HG03045 (cell line): ENCODE measurements at regions not wholly inside any gene's neighbourhood (a gene's known extent, or its start where the extent isn't known, plus 50 kb on each side); places are given as distances from the start of the nearest gene placed in this dataset.

Source experiments
- ATAC-seq: cut with Tn5 transposase; IDR thresholded peaks from one replicate; pipeline ENCODE4 v1.9.1; 2021; ENCODE audit warnings: mild to moderate bottlenecking, moderate library complexity; ENCODE audit not compliant: unreplicated experiment

DNA sequence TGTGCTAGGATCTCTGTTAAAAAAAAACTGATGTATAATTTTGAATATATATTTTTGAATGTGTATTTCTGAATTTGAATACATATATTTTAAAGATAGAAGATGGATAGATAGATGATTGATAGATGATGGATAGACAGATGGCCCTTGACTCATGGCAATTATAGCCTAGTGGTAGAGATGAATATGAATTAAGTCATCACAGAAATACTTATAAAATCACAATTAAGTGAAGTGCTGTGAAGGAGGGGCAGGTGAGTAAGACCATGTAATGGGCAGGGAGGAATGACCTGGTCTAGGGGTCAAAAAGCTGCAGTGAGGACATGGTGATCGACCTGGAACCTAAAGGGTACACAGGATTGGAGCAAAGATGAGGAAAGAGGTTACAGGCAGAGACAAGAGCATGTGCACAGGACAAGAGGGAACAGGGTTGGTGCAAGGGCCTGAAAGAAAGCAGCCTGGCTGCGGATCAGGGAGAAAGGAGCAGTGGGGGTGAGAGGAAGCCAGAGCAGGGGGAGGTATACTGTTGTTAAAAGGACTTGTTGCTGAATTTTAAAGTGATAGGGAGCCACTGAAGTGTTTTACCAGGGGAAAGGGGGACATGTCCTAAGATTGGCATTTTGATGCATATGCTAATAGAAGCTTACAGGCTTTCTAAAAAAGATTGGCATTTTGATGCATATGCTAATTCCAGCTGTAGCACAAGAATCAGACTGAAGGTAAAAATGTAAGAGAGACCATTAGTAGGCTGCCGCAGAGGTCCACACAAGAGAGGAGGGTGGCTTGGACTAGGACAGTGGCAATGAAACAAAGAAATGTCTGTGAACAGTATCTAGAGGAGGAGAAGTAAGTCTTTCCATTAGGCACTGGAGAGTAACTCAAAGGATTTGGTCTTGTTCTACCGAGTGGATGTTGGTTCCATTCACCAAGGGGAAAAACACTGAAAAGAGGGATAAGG lies 527.8 kb downstream of the AGTPBP1 start:
- ATAC-seq: no peak

DNA sequence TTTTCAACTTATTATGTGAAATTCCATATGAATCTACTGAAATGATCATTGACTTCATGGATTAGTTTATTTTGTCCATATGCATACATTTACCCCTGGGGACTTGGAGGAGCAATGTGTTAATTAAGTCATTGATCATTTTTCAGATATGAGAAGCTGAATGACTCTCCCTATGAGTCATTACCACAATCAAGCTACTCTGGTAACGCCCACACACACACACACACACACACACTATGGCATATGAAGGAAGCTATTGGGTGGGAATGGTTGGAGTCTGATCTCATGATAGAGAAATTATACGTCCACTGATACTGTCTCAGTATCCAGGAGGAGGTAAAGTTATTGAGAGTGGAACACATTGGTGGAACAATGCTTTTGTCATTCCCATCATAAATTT lies 528.9 kb downstream of the AGTPBP1 start:
- ATAC-seq: no peak

DNA sequence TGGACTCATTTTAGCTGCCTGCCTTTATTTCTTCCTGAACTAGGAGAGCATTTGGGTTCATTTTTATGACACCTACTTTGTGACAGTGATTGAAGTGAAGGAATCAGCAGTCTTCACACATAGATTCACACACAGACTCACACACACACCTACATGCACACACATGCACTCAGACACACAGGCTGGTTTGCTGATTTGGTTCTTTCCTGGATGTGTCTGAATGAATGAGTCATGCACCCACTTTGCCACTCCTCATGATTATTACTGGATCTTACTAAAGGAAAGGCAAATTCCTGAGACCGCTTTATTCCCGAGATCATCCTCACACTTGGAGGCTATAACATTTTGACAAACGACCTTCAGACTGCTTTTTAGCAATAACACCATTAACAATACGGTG lies 529.5 kb downstream of the AGTPBP1 start:
- ATAC-seq: no peak

DNA sequence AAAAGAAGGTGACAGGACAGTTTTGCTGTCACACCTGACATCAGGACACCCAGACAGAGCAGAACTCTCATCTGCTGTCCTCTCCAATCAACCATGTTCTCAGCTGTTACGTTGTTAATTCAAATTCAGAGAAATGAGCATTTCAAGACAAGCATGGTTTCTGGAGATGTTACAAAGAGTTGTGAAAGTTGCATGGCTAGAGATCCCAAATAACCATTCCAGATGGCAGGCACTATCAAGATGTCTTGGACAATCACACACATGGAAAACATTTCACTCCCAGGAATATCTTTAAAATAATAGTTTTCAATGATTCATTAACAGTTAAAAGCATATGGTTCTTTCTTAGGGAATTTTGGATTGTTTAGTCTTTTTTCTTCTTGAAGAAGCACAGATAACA lies 533.1 kb downstream of the AGTPBP1 start:
- ATAC-seq: no peak

DNA sequence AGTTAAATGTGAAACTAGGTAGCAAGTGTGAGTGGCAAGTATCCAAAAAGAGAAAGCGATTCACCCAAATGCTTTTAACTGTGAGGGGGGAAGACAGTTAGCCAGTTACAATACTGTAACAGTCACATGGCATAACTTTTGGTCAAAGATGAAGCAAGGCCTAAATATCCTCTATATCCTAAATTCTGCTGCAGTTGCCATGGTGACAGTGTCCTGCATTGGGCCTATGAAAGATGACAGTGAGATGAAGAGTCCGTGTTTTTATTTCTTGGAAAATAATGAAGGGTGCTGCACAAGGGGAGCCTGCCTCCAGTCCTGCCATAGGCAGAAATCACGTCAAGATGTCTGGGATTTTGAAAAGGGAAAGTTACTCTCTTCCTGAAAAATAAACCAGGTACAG lies 534.6 kb downstream of the NTRK2 start:
- ATAC-seq: no peak

DNA sequence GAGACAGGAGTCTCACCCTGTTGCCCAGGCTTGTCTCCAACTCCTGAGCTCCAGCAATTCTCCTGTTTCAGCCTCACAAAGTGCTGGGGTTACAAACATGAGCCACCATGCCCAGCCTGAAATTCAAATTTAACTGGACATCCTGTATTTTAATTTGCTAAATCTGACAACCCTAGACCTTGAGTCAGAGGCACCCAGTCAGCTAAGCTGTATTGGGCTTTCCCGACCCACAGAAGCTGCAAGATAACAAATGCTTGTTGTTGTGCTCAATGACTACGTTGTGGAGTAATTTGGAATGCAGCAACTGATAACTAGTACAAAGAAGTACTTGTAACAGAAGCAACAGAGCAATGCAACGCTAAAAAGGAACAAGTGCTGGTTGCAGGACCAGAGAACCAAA lies 533.1 kb downstream of the NTRK2 start:
- no peak for ATAC-seq

DNA sequence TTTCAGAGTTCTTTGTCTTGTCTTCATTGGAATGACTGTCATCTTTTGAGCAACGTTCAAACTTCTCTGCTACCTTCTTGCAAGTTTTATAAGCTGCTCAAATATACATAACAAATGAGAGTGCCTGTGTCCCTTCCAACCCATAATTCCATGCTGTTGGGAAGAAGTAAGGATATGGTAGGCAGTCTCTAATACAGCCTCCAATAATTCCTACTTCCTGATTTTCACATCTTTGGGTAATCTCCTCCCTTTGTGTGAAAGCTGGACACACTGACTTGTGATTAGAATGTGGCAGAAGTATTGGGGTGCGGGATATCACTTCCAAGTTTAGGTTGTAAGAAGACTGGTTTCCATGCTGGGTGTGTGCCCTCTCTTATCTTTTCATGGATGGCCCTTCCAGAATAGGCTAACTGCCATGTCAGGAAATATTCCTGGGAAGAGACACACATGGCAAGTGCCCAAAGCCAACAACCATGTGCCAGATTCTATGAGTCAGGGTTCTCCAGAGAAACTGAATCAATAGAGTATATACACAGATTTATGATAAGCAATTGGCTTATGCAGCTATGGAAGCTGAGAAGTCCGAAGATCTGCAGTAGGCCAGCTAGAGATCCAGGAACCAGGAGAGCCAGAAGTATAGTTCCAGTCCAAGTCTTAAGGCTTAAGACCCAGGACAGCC lies 531.3 kb downstream of the NTRK2 start:
- no peak for ATAC-seq

DNA sequence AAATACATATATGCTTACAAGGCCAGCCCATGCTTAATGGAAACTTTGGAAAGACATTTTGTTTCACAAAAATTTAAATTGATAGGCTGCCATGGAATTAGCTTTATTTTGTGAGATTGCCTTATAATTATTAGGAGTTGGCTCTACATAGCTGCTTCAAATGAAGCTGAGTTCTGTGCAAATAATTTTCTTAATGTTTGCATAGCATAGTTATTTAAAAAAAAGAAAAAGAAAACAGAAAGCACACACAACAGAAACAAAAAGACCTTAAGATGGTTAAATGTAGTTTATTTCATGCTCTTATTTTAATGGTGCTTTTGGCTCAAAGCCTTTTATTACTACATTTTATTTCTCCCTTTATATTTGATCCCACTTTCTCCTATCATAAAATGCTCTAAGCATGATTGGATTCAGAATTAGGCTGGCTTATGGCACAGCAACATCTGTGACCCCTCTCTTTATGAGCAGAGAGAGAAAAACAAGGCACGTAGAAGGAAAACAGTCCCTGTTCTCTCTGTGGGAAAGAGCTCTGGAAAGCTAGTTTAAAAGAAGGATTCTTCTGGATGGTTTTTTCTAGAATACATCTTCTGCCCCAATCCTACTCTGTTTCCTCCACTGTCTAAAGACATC lies 530.5 kb downstream of the NTRK2 start:
- no peak for ATAC-seq

DNA sequence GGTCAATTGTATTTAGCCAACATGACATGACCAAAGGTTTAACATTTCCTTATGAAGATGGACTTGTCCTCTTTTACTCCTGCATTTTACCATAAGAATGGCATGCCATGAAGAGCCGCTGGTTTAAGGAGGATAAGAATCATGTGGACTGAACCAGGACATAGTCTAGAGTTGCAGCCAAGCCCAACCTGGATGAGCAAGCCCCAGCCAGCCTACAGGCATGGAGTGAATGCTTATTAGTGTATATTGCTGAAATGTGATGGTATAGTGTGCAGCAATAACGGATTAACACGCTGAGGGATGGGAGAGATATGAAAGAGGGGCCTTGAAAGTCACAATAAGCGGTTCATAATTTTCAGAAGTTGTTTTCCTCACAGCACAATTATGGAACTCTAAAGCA lies 523.2 kb downstream of the NTRK2 start:
- ATAC-seq: no peak

DNA sequence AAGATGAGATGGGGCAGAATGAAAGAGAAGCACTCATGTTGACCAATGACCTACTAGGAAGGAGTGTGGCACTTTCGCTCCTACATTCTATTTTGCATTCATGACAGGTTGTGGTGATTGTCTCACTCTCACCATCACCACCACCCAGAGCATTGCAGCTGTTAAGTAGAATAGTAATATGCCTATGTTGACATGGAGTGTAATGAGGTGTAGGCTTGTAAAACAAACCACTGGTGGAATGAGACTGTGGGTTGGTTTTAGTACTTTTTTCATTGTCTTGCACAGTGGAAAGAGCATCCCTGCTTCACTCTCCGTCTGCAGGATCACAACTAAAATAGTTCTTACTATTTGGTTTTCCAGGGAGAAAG lies 516.7 kb downstream of the NTRK2 start:
- no peak for ATAC-seq

DNA sequence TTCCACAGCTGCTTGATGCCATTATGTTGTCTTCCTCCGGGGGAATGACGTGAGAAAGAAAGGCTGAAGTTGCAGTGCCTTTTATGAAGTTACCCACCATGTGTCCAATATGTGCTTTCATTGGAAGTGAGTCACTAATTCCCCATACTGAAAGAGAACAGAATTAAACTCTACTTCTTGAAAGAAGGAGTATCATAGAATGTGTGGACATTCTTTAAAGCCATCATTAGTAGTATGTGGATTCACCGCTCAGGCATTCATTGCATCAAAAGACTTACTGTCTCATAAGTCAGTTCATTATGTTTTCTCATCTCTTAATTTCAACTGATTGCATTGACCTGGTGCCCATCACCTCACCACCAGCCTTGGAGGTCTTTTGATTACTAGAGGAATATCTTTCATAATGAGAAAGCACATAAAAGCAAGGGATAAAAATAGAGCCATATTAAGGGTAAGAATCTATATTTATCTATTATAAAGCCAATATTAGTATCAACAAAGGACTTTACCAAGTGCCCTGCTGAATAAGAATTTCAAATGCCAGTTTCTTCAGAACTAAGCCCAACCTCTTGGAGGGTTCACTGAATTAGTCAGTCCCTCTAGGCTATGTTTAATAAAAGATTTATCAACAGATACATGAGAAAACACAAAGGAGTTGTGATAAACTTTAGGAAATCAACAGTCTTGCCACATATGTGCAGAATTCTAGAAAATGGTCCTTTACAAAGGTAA lies 516.1 kb downstream of the NTRK2 start:
- ATAC-seq: no peak

DNA sequence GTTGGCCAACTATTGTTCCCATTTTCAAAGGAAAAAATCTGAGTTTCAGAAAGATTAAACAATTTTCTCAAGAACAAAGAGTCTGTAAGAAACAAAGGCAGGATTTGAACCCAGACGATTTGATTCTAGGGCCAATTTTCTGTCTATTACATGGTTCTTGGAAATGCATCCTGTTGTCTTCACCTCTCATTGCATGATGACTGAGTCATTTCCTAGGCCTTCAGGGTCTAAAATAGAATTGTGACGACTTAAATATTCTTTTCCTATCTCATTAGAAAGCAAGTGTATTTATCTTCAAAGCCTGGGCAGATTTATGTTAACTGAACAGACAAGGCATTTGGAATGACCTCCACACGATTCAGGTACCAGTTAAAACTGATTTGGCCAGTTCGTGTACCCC lies 512.9 kb downstream of the NTRK2 start:
- ATAC-seq: no peak

DNA sequence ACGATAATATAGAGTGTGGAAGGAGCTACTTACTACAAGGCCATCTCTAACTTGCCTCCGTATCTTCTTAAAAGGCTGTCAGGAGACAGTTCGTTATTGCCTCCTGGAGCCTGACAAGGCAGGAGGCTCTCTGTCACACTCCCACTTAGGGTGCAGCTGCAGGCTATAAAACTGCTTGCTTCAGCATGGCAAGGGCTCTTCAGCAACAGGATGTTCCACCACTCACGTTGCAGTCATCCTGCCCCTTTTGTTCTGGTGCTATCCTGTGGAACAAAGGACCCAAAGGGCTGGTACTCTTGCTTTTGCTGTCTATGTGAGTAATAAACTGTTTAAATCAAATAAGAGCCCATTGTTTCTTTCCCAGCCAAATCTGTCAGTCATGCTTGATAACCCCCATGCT lies 508.9 kb downstream of the NTRK2 start:
- ATAC-seq: no peak

DNA sequence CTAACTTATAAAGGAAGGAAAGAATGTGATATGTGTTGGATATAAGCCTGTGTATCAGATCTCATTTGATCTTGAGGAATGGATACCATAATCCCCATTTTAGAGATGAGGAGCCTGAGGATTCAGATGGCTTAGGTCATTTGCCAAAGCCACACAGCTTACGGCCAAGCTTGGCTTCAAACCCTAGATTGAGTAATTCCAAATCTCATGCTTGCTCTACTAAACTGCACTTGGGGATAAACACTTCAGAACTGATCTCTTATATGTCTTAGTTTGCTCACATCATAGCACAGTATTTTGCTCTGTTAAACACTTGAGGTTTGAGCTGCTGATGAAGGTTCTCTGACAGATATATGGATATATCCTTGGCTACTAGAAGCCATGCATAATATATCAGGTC lies 504.4 kb downstream of the NTRK2 start:
- no peak for ATAC-seq

DNA sequence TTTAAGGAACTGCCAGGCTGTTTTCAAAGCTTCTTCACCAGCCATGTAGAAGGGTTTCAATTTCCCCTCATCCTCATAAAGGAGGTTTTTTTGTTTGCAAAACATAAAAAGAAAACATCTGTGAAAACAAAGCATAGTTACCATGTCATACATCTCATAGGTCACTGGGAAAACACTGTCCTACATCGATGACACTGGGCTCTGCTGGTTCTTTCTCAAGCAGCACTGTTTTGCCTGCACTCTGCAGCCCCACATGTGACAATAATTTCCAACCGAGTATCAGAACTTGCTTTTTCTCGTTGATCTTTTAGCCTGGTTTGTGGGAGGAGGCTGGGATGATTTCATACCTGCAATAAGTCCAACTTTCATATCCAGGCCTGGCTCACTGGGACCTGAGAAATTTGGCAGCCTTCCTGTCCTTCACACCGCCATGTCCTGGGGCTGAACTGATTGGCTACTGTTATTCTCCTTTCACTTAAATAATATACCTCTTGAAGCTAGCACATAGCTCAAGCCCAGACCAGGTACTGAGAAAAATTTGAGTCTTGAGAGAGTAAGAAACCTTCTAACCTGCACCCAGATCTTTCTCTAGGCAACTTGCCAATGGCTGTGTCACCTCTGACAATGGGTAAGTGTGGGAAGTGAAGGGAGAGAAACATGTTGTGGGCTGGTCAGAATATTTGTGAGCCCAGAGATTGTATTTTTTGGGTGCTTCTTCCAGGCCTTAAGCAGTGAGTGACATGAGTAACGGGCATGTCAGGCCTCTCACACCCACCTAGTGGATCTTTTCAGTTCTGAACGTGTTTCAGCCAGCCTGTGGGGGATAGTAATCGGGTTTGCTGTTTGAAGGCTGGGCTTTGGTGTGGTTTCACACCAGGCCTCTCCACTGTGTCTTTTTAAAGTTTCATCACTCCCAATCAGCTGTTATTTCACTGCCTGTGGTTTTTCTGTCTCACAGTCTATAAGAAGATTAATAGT lies 502.8 kb downstream of the NTRK2 start:
- no peak for ATAC-seq

DNA sequence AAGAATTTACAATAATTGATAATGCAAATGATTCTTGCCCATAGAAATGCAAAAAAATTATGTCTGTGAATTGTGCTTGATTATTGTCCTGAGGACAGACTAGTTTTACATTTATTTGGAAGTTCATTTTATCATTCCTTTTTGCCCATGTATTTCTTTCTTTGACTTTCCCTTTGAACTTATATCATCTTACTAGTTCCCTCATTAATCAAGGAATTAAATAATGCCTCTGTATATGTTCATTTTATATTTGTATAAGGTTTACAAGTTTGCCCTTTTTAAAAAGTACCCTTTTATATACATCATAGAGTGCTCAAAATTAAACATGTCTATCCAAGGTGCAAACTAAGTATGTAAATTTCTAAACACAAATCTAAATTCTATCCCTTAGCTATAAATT lies 501.6 kb downstream of the NTRK2 start:
- ATAC-seq: no peak

DNA sequence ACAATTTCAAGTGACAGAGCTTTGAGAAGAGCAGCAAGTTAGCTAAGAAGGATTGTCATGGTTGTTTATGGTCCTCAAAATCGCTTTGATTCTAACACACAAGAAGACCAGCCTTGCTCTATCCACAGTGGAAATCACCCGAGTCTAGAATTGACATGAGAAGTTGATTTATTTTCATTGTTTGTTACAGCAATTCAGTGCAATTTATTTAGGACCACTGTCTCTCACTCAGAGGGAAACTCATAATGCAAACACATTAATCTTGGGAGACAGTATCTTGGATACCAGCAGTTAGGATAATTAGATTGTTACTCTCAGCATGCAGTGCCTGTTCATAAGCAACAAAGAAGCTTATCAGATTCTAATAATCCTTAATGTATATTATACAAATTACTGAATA lies 498.9 kb downstream of the NTRK2 start:
- no peak for ATAC-seq

DNA sequence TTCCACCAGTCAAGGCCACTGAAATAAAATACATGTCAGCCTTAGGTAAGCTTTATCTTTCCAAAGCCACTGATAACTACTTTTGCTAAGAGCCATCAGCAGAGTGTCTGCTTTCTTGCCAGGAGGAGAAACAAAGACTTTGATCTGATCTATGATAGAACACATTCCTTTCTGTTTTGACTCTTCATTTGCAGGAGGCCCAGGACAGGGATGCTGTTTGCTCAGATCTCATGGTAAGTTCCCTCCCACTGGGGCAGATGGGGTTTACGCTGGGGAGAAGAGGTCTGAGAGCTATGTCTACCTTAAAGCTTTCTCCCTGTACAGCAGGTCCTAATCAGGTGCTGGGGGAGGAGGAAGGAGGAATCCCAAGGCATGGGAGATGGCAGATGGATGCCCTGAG lies 497.6 kb downstream of the NTRK2 start:
- ATAC-seq: no peak

DNA sequence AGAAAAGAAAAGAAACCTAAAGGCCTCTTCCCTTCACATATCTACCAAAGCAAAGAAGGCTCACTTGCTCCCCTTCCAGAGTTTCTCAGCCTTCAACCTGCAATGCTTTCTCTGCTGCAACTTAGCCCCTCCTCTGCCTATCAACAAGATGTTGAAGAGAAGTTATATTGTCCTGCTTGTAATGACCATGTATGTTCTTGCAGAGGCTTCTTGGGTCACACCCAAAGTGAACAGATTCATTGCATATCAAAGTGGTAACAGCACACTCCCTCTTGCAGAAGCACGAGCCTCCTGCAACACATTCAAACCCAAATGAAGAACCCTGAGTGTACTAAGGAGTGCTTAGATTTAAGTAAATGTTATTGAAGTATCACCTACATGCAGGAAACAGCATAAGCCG lies 494.3 kb downstream of the NTRK2 start:
- ATAC-seq: no peak

DNA sequence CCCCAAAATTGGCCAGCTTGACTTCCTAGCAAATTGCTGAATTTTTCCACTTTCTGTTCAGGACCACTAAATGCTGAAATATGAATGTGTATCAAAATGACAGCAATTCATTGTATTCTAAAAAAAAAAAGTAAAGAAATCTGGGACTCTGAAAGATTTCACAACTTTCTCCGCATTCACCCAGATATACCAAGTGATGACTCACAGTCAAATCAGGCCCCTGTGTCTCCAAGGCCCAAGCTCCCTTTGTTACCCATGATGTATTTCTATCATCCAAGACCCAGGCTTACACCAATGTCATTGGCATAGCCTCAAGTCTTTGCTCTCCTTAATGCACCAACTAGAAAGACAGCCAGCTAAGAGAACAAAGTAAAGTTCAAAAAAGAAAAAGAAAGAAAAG lies 493.9 kb downstream of the NTRK2 start:
- no peak for ATAC-seq
